Islet of Langerhans (tissue), 1 donor: ENCODE measurements at regions not wholly inside any gene's neighbourhood (a gene's known extent, or its start where the extent isn't known, plus 50 kb on each side); places are given as distances from the start of the nearest gene placed in this dataset.
"Not testable (repeated sequence)": the region's sequence is repeated elsewhere in the genome, so short reads cannot be mapped to it uniquely, and the experiment has no call there.

Source experiments
- FAIRE-seq: peaks from one replicate; lab custom pipeline; 2011; peaks lifted over from hg19 to GRCh38; lab: Jason Lieb, UNC

DNA sequence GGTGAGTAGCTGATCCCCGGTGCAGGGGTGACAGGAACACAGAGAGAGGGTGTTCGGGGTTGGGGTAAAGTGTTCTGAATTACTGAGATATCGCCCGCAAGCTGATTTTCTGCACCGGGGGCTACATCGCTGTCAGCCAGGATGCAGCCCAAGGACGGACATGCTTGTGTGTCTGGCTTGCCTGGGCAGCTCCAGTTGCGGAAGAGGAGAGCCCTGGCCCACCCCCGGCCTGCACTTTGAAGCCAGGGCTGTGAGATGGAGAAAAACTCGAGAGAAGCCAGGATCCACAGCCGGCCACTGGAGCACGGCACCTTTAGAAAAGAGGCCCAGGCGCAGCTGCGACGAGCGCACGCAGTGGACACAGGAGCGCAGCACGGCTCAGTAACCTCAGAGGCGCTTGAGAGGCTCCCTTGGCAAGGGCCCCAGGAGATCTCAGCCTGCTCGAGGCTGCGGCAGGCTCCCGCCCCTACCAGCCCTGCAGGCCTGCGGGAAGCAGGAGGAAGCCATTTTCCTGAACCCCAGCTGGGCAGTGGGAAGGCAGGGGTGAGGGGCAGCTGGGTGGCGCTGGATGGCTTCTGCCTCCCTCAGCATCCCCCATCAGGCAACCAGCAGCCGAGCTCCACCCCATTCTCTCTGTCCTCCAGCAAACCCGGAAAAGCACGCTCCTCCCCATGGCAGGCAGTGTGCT, 59.2 kb downstream of the C9orf50 start:
- no peak for FAIRE-seq

DNA sequence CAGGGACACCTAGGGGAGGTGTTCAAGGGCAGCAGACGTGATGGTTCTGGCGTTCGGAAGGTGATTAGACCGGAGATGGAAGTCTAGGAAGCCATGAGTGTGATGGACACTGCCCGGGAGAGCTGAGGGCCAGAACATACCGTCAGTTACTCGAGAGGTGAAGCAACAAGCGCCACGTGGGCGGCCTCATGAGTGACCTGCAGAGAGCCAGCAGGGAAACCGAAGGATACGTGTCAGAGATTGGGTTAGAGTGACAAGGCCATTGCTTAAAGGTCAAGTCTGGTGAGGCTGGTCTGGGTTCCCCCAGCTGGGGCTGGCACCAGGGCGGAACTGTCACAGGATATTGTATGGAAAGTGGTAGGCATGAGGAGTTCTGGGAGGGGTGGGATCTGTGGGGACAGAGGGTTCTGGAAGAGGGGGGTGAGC, 60.0 kb downstream of the C9orf50 start:
- FAIRE-seq: no peak

DNA sequence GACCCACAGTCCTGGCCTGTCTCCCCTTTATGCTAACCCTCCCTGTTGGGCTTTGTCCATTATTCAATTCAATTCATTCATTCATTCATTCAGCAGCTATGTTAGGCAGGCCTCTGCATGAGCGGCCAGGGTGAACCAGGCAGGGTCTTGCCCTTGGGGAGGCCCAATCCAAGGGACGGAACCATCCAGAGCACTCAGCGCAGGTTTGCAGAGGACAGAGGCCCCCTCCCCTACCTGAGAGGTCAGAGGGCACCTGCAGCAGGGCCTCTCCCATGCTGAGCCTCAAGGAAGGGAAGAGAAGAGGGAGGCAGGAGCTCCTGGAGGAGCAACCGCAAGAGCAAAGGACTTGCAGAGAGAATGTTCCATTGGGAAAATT, 61.4 kb downstream of the C9orf50 start:
- FAIRE-seq: no peak

DNA sequence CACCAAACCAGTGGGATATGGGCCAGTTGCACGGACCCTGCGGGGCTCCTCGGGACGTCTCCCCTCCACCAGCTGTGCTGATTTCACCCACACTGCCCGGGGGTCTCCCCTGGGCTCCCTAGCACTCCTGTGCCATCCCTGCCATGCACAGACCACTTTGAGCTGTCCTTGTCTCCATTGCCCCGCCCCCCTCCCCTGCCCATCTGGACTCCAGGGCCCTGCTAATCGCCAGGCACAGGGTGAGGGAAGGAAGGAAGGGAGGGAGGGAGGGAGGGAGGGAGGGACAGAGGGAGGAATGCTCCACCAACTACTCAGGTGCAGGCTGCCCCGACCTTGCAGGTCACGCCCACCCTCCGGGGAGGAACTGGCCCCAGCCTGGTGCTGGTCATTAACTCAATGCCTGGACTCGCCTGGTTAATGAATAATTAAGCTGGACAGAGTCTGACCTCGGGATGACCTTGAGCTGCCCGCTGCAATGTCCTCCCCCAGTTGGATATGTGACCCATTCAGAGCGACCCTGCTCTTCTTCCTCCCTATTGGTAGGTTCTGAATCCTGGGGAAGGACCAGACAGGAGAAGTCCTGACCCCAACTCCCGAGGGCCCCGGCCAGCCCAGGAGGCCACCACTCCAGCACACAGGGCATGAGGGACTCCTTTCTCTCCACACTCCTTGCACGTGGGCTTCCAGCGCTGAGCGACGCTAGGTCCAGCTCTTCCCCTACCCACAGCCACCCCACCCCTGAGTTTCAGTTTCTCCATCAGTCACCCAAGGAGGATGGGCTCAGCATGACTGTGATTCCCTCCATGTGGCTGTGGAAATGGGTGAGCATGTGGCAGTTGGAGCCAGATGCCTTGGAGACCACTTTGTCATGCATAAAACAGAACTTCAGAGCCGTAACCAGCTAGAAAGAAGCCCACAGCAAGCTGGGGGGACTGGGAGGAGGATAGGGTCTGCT, 62.1 kb downstream of the C9orf50 start:
- FAIRE-seq: no peak

- no peak for FAIRE-seq
Observed at GRCh38 chr9:129558063-129558550, 62.8 kb downstream of the C9orf50 start.

- FAIRE-seq: no peak
Observed at GRCh38 chr9:129557192-129558036, 63.5 kb downstream of the C9orf50 start.

DNA sequence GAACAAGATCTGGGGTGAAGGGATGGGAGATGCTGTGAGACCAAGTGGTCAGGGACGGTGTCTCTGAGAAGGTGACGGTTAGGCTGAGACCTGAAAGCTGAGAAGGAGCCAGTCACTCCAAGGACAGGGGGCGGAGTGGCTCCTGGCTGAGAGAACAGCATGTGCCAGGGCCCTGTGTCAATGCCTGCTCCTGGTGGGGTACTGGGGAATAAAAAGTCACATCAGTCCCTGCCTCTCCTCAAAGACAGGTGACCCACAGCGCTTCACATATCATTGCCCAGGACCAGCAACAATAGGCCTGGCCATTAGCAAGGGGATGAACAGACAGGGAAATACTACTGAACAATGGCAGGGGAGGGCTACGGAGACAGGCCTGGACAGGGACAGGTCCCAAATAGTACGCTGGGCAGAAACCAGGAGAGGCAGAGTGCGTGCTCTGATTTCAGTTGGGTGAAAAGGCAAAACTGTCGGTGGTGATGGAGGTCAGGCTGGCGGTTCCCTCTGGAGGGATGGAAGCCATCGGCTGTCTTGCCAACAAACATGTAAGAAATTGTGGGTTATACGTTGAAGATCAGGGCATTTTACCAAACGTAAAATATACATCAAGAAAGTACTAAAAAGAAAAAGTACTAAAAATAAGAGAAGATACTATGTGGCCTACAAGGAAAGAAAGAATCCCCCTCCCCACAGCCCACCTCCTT, 64.3 kb downstream of the C9orf50 start:
- no peak for FAIRE-seq

GRCh38 chr9:129555512-129556215, 65.2 kb downstream of the C9orf50 start:
- no peak for FAIRE-seq

- FAIRE-seq: no peak
Observed at GRCh38 chr9:129554649-129555048, 66.3 kb downstream of the C9orf50 start.

GRCh38 chr9:129553277-129553676, 67.6 kb downstream of the C9orf50 start:
- FAIRE-seq: no peak

- no peak for FAIRE-seq
Observed at GRCh38 chr9:129552064-129552463, 68.8 kb downstream of the C9orf50 start.

GRCh38 chr9:129551393-129551973, 69.4 kb downstream of the C9orf50 start:
- no peak for FAIRE-seq

DNA sequence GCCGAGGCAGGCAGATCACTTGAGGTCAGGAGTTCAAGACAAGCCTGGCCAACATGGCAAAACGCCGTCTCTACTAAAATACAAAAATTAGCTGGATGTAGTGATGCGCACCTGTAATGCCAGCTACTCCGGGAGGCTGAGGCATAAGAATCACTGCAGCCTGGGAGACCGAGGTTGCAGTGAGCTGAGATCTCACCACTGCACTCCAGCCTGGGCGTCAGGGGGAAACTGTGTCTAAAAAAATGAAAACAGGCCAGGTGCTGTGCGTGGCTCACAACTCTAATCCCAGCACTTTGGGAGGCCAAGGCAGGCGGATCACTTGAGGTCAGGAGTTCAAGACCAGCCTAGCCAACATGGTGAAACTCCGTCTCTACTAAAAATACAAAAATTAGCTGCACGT, 69.9 kb downstream of the C9orf50 start:
- FAIRE-seq: not testable (repeated sequence)

- no peak for FAIRE-seq
Observed at GRCh38 chr9:129550199-129550839, 70.6 kb downstream of the C9orf50 start.

- FAIRE-seq: no peak
Observed at GRCh38 chr9:129549684-129550083, 71.2 kb downstream of the C9orf50 start.

DNA sequence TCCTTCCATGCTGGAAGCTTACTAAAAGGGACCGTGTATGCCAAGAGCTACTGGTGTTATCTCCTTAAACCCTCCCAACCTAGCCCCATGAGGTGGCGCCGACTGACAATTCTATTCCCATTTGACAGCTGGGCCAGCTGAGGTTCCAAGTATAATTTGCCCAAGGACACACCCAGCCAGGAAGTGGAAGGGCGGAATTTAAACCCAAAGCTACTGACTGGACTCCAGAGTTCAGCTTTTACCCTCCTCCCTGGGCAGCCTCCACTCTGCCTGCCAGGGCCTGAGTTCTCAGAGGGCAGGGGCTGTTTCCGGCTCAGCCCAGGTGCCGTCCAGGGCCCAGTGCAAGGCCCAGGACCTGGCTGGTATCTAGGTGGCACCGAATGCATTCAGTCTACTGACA, 71.8 kb downstream of the C9orf50 start:
- no peak for FAIRE-seq

- no peak for FAIRE-seq
Observed at GRCh38 chr9:129548571-129549135, 72.2 kb downstream of the C9orf50 start.

DNA sequence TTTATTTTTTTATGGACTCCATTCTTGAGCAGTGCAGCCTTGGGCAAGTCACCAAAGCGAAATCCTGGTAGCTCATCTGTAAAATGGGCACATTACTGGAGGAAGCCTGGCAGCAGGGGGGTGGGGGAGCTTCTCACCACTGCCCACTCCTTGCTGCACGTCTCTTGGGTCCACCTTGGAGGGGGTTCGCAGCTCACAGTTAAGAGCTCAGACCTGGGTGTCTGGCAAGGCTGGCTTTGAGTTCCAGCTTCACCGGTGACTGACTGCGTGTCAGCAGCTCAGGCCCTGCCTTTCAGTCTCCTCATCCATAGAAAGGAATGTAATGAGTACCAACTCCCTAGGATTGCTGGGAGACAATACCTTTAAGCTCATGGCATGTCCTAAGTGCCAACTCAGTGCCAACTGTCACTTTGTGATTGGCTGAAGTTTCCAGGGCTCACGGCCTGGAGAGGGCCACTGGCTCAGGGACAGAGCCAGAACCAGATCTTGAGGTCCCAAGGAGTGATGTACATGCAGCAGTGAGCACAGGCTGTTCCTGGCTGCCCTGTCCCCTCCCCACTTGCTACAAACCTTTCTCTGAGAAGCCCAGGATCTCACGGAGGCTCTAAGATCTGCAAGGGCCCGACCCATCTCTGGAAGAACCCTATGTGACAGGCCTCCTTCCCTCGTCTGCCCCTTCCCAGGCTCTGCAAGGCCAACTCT, 72.9 kb downstream of the C9orf50 start:
- FAIRE-seq: no peak

DNA sequence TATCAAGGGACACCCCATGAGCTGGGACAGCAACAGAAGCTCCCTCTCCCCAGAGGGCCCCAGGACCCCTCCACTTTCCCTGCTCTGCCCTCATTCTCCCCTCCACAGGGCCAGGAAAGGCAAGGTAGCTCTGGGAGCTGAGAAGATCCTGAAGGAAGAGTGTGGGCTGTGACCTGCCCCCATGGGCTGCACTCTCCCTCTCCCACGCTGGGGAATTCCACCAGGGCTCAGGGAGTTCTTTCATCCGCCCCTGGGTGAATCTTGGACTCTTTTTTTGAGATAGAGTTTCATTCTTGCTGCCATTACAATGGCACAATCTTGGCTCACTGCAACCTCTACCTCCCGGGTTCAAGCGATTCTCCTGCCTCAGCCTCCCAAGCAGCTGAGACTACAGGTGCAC, 73.8 kb downstream of the C9orf50 start:
- no peak for FAIRE-seq
